Stomach (tissue), 4 donors: ENCODE measurements at regions not wholly inside any gene's neighbourhood (a gene's known extent, or its start where the extent isn't known, plus 50 kb on each side); places are given as distances from the start of the nearest gene placed in this dataset.

ENCODE experiments used
- CTCF ChIP-seq, 7 experiments: fragments of 450-650 bp in 4 of 7; fragments of 200-600 bp in 3 of 7; sonication (generic) in 3 of 7; IDR thresholded peaks; one replicate each; pipeline ENCODE4 v1.5.1; 2016 to 2019; ENCODE audit warnings: antibody characterized with exemption in 7 of 7, control low read depth in 2 of 7, mild to moderate bottlenecking in 1 of 7
- EP300 ChIP-seq: sonication (generic); formaldehyde crosslinking; IDR thresholded peaks from one replicate; pipeline ENCODE4 v1.6.1; 2017; ENCODE audit warnings: antibody characterized with exemption
- POLR2A ChIP-seq, 4 donors: fragments of 450-650 bp; IDR thresholded peaks; one replicate each; pipeline ENCODE4 v1.6.1; 2016; ENCODE audit warnings: antibody characterized with exemption in 4 of 4, control low read depth in 2 of 4, mild to moderate bottlenecking in 1 of 4, moderate library complexity in 1 of 4
- POLR2AphosphoS5 ChIP-seq, 3 donors: sonication (generic); formaldehyde crosslinking; IDR thresholded peaks; one replicate each; pipeline ENCODE4 v1.6.1; 2016; ENCODE audit warnings: antibody characterized with exemption in 3 of 3

GRCh38 chr11:15547685-15548084 lies 433.0 kb downstream of the INSC start:
- TF ChIP-seq POLR2A (IDR thresholded peaks at IDR 0.05): no peak
- no peak for TF ChIP-seq POLR2AphosphoS5 (IDR thresholded peaks at IDR 0.05)
- no peak for TF ChIP-seq CTCF (IDR thresholded peaks at IDR 0.05)
- no peak for TF ChIP-seq EP300
